GM21717 (cell line): ENCODE measurements at regions not wholly inside any gene's neighbourhood (a gene's known extent, or its start where the extent isn't known, plus 50 kb on each side); places are given as distances from the start of the nearest gene placed in this dataset.
"Not testable (repeated sequence)": the region's sequence is repeated elsewhere in the genome, so short reads cannot be mapped to it uniquely, and the experiment has no call there.

Experiments
- ATAC-seq: cut with Tn5 transposase; IDR thresholded peaks from one replicate; pipeline ENCODE4 v1.9.1; 2021; ENCODE audit warnings: mild to moderate bottlenecking, moderate library complexity; ENCODE audit not compliant: unreplicated experiment

- ATAC-seq, result no peak
These were observed 109.0 kb upstream of the IL12A start for GRCh38 chr3:159879598-159879997.

- no peak for ATAC-seq
These were observed 107.4 kb upstream of the IL12A start for GRCh38 chr3:159881208-159881607.

GRCh38 chr3:159881828-159882309 is 106.8 kb upstream of the IL12A start:
- no peak for ATAC-seq

- no peak for ATAC-seq
These were observed 106.3 kb upstream of the IL12A start for GRCh38 chr3:159882367-159882766.

GRCh38 chr3:159882790-159883779 is 105.5 kb upstream of the IL12A start:
- ATAC-seq, result no peak

GRCh38 chr3:159884661-159885402 is 103.8 kb upstream of the IL12A start:
- ATAC-seq, result no peak

GRCh38 chr3:159886050-159886449 is 102.6 kb upstream of the IL12A start:
- ATAC-seq, result peak; percentile 72

- not testable (repeated sequence) for ATAC-seq
These were observed 102.1 kb upstream of the IL12A start for GRCh38 chr3:159886530-159886929.

- no peak for ATAC-seq
These were observed 101.5 kb upstream of the IL12A start for GRCh38 chr3:159887168-159887567.

GRCh38 chr3:159887911-159888310 is 100.7 kb upstream of the IL12A start:
- ATAC-seq, result no peak

- no peak for ATAC-seq
These were observed 96.4 kb upstream of the IL12A start for GRCh38 chr3:159892171-159892795.

- no peak for ATAC-seq
These were observed 95.8 kb upstream of the IL12A start for GRCh38 chr3:159892801-159893200.

GRCh38 chr3:159894386-159894785 is 94.2 kb upstream of the IL12A start:
- no peak for ATAC-seq

- ATAC-seq, result no peak
These were observed 93.2 kb upstream of the IL12A start for GRCh38 chr3:159895430-159895829.

GRCh38 chr3:159896543-159896942 is 92.1 kb upstream of the IL12A start:
- no peak for ATAC-seq

GRCh38 chr3:159897331-159898075 is 91.1 kb upstream of the IL12A start:
- ATAC-seq, result no peak

GRCh38 chr3:159898147-159898546 is 90.5 kb upstream of the IL12A start:
- no peak for ATAC-seq

- ATAC-seq, result no peak
These were observed 89.5 kb upstream of the IL12A start for GRCh38 chr3:159899166-159899565.

- ATAC-seq, result peak; percentile 78
These were observed 85.9 kb upstream of the IL12A start for GRCh38 chr3:159902546-159903314.

- peak; percentile 44 for ATAC-seq
These were observed 84.2 kb upstream of the IL12A start for GRCh38 chr3:159904455-159904854.
